Brain microvascular endothelial cell (primary cell): ENCODE measurements at regions not wholly inside any gene's neighbourhood (a gene's known extent, or its start where the extent isn't known, plus 50 kb on each side); places are given as distances from the start of the nearest gene placed in this dataset.

Experiments used
- DNase-seq: peaks from one replicate; pipeline ENCODE4 v3.0.0-alpha.2; 2020
- H3K27ac ChIP-seq: fragments of 250-450 bp; sonication (Bioruptor Pico); 2 replicates; pipeline ENCODE4 v1.5.1; 2020; ENCODE audit warnings: mild to moderate bottlenecking, moderate library complexity
- H3K27me3 ChIP-seq: fragments of 250-450 bp; sonication (Bioruptor Pico); replicated peaks from 2 replicates; pipeline ENCODE4 v1.5.1; 2020; ENCODE audit warnings: mild to moderate bottlenecking
- H3K36me3 ChIP-seq: fragments of 250-450 bp; sonication (Bioruptor Pico); replicated peaks from 2 replicates; pipeline ENCODE4 v1.5.1; 2020; ENCODE audit warnings: mild to moderate bottlenecking
- H3K4me3 ChIP-seq: 2 replicates; pipeline ENCODE4 v1.5.1; 2011; ENCODE audit warnings: low read depth, mild to moderate bottlenecking, control low read depth, low read length, moderate library complexity
- CTCF ChIP-seq: IDR thresholded peaks from 2 replicates; pipeline ENCODE4 v1.5.1; 2011; ENCODE audit warnings: low read depth, mild to moderate bottlenecking, moderate library complexity, low read length, control low read depth, inconsistent platforms; ENCODE audit errors: missing control alignments
- in situ Hi-C: cut with HindIII; loops from 2 replicates; pipeline ENCODE4 v1.10.0; 2017; ENCODE audit warnings: low sequenced_read_pairs, low pct_ligation_motif_present

GRCh38 chr6:140041571-140042332 is 667.3 kb upstream of the CITED2 start:
- Histone ChIP-seq H3K36me3 (no peaks in the 10 kb centered on the region), H3K27me3 (no peaks in the 10 kb centered on the region), H3K4me3 (no peak overlapping the region), H3K27ac (no peak overlapping the region)
- TF ChIP-seq CTCF = no peak
- no peak for DNase-seq
- in situ Hi-C loops = no loop called here

GRCh38 chr6:140041056-140041455 is 666.6 kb upstream of the CITED2 start:
- Histone ChIP-seq H3K27me3 (no peaks in the 10 kb centered on the region), H3K4me3 (no peak overlapping the region), H3K27ac (no peak overlapping the region), H3K36me3 (no peaks in the 10 kb centered on the region)
- in situ Hi-C loops = no loop called here
- DNase-seq = no peak
- no peak for TF ChIP-seq CTCF

GRCh38 chr6:140040396-140040795 is 665.9 kb upstream of the CITED2 start:
- in situ Hi-C loops = no loop called here
- Histone ChIP-seq H3K4me3 (no peak overlapping the region), H3K36me3 (no peaks in the 10 kb centered on the region), H3K27ac (no peak overlapping the region), H3K27me3 (no peaks in the 10 kb centered on the region)
- DNase-seq = no peak
- TF ChIP-seq CTCF = no peak

GRCh38 chr6:140039364-140039763 is 664.9 kb upstream of the CITED2 start:
- Histone ChIP-seq H3K4me3 (no peak overlapping the region), H3K27ac (no peak overlapping the region), H3K27me3 (no peaks in the 10 kb centered on the region), H3K36me3 (no peaks in the 10 kb centered on the region)
- in situ Hi-C loops = no loop called here
- DNase-seq = no peak
- no peak for TF ChIP-seq CTCF

- Histone ChIP-seq H3K4me3 (no peak overlapping the region), H3K36me3 (no peaks in the 10 kb centered on the region), H3K27me3 (no peaks in the 10 kb centered on the region), H3K27ac (no peak overlapping the region)
- in situ Hi-C loops = no loop called here
- no peak for TF ChIP-seq CTCF
- no peak for DNase-seq
Observed at GRCh38 chr6:140036196-140036595, 661.7 kb upstream of the CITED2 start.

- Histone ChIP-seq H3K4me3 (no peak overlapping the region), H3K27me3 (no peaks in the 10 kb centered on the region), H3K36me3 (no peaks in the 10 kb centered on the region), H3K27ac (no peak overlapping the region)
- in situ Hi-C loops = no loop called here
- DNase-seq = no peak
- TF ChIP-seq CTCF = no peak
Observed at GRCh38 chr6:140032189-140032588, 657.7 kb upstream of the CITED2 start.
